Mucosa of stomach (tissue), 1 donor: ENCODE measurements at regions not wholly inside any gene's neighbourhood (a gene's known extent, or its start where the extent isn't known, plus 50 kb on each side); places are given as distances from the start of the nearest gene placed in this dataset.

ENCODE experiments used
- H3K27me3 ChIP-seq: one replicate; pipeline ENCODE4 v1.7.0; 2013; ENCODE audit warnings: mild to moderate bottlenecking, low read length; ENCODE audit not compliant: control insufficient read depth, insufficient read depth
- H3K36me3 ChIP-seq: one replicate; pipeline ENCODE4 v1.7.0; 2013; ENCODE audit warnings: low read length; ENCODE audit not compliant: control insufficient read depth, insufficient read depth
- H3K4me1 ChIP-seq: one replicate; pipeline ENCODE4 v1.7.0; 2013; ENCODE audit warnings: mild to moderate bottlenecking, low read length; ENCODE audit not compliant: control insufficient read depth, insufficient read depth
- H3K4me3 ChIP-seq: one replicate; pipeline ENCODE4 v1.7.0; 2013; ENCODE audit warnings: low read length
- H3K9ac ChIP-seq: one replicate; pipeline ENCODE4 v1.7.0; 2013; ENCODE audit warnings: mild to moderate bottlenecking, low read length, moderate library complexity
- H3K9me3 ChIP-seq: one replicate; pipeline ENCODE4 v1.7.0; 2013; ENCODE audit warnings: mild to moderate bottlenecking, low read length, moderate library complexity; ENCODE audit not compliant: control insufficient read depth
- donor health status: Pancreatic carcinoma.

DNA sequence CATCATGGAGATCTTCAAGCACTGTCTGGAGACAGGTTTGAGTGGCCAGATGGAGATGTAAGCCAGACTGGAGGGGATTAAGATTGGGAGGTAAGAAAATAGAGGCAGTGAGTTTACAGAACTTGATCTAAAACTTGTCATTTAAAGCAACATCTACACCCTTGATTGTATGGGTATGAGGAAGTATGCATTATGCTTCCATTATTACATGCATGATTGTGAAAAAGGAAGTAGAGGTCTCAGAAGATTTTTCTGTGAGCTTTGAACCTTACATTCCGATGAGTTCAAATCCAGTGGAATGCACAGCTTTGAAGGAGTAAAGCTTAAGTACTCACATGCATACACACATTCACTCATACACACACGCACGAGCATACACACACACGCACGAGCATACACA, 550.8 kb downstream of the MED13L start:
- Histone ChIP-seq H3K9me3 (no peaks in the 10 kb centered on the region), H3K4me3 (no peak overlapping the region), H3K36me3 (no peaks in the 10 kb centered on the region), H3K4me1 (no peaks in the 10 kb centered on the region), H3K9ac (no peak overlapping the region), H3K27me3 (no peaks in the 10 kb centered on the region)

DNA sequence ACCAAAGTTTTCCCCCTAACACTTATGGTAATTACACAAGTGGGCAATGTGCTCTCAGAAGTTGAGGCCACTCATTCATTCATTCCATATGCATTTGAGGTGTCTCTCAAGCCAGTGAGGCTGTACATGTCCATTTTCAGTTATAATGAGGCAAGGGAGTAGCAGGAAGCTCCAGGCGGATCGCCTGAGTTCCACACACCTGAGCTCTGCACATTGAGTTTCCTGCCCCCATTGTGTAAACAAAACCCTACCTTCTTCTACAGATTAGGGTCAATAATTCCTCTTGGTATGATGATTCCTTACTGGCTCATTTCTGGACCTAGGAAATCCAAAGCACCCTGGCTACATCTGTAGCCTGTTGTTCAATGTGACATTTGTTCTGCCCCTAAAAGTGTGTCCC, 555.3 kb downstream of the MED13L start:
- no peaks in the 10 kb centered on the region for H3K4me1 ChIP-seq
- H3K36me3 ChIP-seq = no peaks in the 10 kb centered on the region
- H3K9me3 ChIP-seq = no peaks in the 10 kb centered on the region
- no peak overlapping the region for H3K9ac ChIP-seq
- H3K27me3 ChIP-seq = no peaks in the 10 kb centered on the region
- no peak overlapping the region for H3K4me3 ChIP-seq

DNA sequence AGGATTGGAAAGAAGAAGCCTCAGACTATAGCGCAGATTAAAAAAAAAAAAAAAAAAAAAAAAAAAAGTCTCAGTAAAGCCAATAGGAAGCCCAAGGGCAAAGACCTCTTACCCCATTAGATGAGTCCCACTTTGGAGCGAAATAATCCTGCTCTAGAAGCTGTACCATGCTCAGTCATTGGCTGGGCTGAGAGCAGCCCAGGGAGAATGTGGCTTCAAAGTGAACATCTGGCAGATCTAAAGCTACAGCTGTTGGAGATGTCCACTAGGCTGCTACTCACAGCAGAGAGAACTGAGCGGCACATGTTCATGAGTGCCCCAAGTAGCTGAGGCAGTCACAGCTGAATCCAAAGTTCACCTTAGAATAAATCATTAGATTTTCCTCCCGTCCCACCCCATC, 560.9 kb downstream of the MED13L start:
- Histone ChIP-seq H3K27me3 (no peaks in the 10 kb centered on the region), H3K4me1 (no peaks in the 10 kb centered on the region), H3K9me3 (no peaks in the 10 kb centered on the region), H3K4me3 (no peak overlapping the region), H3K36me3 (no peaks in the 10 kb centered on the region), H3K9ac (no peak overlapping the region)

DNA sequence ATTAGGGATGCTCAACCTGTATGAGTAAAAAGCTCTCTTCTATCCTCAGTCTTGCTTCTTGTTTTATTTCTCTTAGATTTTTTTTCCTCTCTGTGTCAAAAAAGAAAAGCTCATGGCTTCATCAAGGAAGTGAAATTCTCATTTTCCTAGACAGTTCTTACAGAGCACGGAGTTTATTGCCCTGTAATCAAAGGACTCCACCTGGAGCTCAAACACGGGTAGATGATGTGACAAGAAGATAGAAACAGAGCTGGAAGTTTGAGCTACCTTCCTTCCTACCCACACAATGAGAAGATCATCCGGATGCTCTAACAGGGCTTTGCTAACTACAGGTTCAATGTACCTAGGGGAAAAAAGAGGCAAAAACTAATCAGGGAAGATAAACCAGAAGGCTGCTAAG, 564.8 kb downstream of the MED13L start:
- Histone ChIP-seq H3K27me3 (no peaks in the 10 kb centered on the region), H3K4me1 (peaks cover 11% of the 10 kb centered on the region), H3K4me3 (no peak overlapping the region), H3K9ac (no peak overlapping the region), H3K9me3 (no peaks in the 10 kb centered on the region), H3K36me3 (no peaks in the 10 kb centered on the region)

DNA sequence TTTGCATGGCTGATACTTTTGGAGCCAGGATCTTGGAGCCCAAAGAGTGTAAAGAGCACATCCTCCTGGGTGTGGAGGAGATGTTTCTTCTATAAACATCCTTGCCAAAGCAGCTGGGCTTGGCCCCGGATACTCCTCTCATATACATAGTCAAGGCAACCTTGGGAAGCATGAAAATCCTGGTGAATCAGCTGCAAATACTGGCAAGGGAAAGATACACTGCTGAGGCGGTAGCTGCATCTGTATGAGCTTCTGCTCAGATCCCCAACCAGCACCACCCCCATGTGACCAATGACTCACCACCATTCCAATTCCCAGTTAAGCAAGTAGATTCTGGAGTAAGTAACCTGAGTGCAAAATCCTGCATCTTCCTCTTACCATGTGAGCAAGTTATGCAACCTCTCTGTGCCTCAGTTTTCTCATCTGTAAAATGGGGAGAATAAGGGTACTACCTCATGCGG, 567.4 kb downstream of the MED13L start:
- Histone ChIP-seq H3K36me3 (no peaks in the 10 kb centered on the region), H3K4me3 (no peak overlapping the region), H3K9me3 (no peaks in the 10 kb centered on the region), H3K9ac (no peak overlapping the region), H3K4me1 (peaks cover 11% of the 10 kb centered on the region), H3K27me3 (no peaks in the 10 kb centered on the region)

DNA sequence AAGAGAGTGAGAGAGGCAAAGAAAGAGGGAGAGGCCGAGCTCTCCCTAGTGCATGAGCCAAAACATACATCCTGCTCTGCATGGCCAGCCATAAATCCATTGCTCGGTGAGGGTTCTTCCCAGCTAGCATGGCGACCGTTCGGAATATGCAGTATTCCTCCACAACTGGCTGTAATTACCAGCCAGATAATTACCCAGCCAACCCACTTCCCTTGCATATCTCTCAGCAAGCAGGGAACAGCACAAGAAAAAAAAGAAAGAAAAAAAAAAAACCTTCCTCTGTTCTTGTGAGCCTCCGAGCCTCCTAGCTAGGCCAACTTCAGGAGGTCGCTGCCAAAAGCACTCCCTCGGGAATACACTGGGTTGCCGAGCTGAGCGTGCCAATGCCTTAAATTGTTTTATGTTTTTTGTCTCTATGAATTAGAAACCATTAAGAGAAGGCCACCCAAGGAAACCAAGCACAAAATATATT, 567.9 kb downstream of the MED13L start:
- no peaks in the 10 kb centered on the region for H3K36me3 ChIP-seq
- H3K4me1 ChIP-seq = peaks cover 11% of the 10 kb centered on the region
- no peak overlapping the region for H3K9ac ChIP-seq
- H3K9me3 ChIP-seq = no peaks in the 10 kb centered on the region
- H3K4me3 ChIP-seq = no peak overlapping the region
- no peaks in the 10 kb centered on the region for H3K27me3 ChIP-seq

DNA sequence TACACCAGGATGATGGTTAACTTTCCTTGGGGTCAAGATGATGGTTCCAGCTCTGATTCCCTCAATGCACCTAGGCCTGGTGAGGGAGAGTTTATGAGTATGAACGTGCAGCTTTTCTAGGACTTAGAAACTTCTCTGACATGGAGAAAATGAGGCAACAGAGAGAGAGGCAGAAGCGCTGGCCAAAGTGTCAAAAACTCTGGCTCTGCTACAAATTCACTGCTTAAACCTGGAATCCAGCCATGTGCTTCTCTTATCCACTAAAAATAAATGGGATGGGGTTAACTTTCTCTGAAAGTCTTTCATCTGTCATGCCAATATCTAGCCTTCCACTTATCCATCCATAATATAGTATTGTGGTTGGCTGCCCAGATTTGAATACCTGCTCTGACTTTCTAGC, 568.7 kb downstream of the MED13L start:
- Histone ChIP-seq H3K4me1 (peaks cover 11% of the 10 kb centered on the region), H3K27me3 (no peaks in the 10 kb centered on the region), H3K36me3 (no peaks in the 10 kb centered on the region), H3K9me3 (no peaks in the 10 kb centered on the region), H3K4me3 (no peak overlapping the region), H3K9ac (no peak overlapping the region)

DNA sequence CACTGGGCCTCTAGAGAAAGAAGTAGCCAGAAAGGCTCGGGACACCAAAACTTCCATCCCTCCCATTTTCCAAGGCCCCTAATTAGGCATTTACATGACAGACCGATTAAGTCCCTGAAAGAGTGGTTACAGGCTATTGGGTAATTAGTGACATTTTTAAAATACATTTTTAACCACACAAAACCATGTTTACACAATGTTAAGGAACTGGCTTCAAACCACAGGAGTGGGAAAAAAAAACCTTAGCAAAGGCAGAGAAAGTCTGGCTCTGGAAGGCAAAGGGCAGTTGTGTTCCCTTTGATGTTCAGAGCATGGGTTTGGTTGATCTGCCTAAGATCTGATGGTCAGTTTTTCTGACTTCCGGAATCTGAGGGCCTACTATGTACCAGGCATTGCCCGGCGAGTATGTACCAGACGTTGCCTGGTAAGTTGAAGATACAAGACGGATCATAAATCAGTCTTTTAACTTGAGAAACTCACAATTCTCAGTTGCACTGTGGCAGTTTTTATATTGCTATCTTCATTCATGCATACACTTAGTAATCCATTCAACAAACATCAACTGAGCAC, 576.5 kb downstream of the MED13L start:
- Histone ChIP-seq H3K9me3 (no peaks in the 10 kb centered on the region), H3K4me1 (no peaks in the 10 kb centered on the region), H3K4me3 (no peak overlapping the region), H3K27me3 (peaks cover 11% of the 10 kb centered on the region), H3K36me3 (no peaks in the 10 kb centered on the region), H3K9ac (no peak overlapping the region)

DNA sequence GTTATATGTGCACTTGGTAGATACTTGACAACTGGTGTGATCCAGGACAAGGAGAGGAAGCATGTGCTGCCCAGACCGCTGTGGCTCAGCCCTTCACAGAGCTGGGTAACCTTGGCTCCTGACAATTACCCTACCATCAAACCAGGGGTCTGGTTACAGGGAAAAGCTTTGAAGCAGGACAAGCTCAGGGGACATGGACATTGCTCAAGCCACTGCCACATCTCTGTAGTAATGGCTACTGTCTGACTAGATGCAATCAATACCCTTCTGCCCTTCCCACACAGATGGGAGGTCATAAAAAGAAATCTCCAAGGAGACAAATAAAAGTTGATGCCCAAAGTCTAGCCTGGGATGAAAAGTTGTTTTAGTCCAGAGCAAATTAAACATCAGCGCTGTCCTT, 577.4 kb downstream of the MED13L start:
- Histone ChIP-seq H3K4me1 (no peaks in the 10 kb centered on the region), H3K4me3 (no peak overlapping the region), H3K36me3 (no peaks in the 10 kb centered on the region), H3K9me3 (no peaks in the 10 kb centered on the region), H3K9ac (no peak overlapping the region), H3K27me3 (peaks cover 11% of the 10 kb centered on the region)

DNA sequence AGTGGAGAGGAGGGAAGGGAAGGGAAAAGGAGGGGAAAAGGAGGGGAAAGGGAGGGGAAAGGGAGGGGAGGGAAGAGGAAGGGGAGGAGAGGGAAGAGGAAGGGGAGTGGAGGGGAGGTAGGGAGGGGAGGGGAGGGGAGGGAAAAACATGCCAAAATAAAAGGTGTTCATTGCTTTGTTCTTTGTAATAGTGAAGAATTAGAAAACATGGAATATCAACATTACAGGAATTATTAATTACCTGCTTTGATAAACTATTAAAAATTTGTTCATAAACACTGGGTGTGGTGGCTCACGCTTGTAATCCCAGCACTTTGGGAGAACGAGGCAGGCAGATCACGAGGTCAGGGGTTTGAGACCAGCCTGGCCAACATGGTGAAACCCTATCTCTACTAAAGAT, 579.2 kb downstream of the MED13L start:
- Histone ChIP-seq H3K4me1 (no peaks in the 10 kb centered on the region), H3K4me3 (no peak overlapping the region), H3K36me3 (no peaks in the 10 kb centered on the region), H3K9me3 (no peaks in the 10 kb centered on the region), H3K27me3 (peaks cover 11% of the 10 kb centered on the region), H3K9ac (no peak overlapping the region)

DNA sequence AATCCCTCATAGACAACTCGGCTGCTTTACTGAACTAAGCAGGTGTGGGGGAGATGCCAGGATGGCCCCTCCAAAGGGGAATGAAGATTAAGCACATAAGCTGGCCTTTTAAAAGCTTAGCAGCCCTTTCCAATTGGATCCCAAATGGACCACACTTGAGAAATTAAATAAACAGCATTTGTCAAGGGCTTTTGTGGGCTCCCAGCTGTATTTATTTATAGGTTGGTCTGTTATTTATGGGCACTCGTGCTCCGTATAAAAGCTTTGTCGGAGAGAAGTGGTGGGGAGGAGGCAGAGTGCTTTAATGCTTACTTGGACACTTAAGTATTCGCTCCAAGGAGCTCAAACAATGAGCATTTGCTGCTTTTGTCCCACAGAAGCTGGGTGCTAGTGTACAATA, 580.2 kb downstream of the MED13L start:
- Histone ChIP-seq H3K4me3 (no peak overlapping the region), H3K9ac (no peak overlapping the region), H3K27me3 (peaks cover 11% of the 10 kb centered on the region), H3K9me3 (no peaks in the 10 kb centered on the region), H3K36me3 (no peaks in the 10 kb centered on the region), H3K4me1 (no peaks in the 10 kb centered on the region)

DNA sequence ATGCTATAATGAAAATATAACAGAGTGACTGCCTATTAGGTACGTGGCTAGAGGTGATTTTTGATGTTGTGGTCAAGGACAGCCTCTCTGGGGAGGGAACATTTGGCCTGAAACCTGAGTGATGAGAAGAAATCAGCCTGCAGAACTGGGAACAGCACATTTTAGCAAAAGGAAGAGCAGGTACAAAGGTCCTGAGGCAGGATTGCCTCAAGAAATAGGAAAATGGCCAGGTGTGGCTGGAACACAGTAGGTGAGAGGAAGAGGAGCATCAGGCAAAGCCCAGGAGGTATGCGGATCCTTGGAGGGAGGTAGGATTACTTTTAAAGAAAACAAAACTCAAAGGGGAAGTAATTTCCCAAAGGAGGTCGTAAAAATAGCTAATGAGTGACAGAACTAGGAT, 582.9 kb downstream of the MED13L start:
- Histone ChIP-seq H3K4me3 (no peak overlapping the region), H3K27me3 (peaks cover 9% of the 10 kb centered on the region), H3K4me1 (no peaks in the 10 kb centered on the region), H3K9ac (no peak overlapping the region), H3K9me3 (no peaks in the 10 kb centered on the region), H3K36me3 (no peaks in the 10 kb centered on the region)

DNA sequence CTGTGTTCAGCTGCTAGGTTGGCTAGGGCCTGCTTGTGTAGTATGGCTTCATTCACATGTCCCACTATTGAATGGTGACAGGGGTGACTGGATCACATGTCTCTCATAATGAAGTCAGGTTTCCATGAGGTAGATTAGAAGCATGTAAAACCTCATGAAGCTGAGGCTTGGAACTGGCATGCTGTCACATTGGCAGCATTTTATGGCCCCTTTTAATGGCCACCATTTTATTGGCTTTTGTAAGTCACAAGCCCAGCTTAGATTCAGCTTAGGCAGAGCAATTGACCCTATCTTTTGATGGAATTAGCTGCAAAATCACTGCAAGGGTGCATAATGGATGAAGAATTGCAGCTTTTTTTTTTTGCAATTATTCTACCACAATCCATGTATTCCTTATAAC, 583.5 kb downstream of the MED13L start:
- Histone ChIP-seq H3K4me3 (no peak overlapping the region), H3K4me1 (no peaks in the 10 kb centered on the region), H3K9me3 (no peaks in the 10 kb centered on the region), H3K27me3 (peaks cover 4% of the 10 kb centered on the region), H3K36me3 (no peaks in the 10 kb centered on the region), H3K9ac (no peak overlapping the region)
